WTC11 (cell line): ENCODE measurements at regions not wholly inside any gene's neighbourhood (a gene's known extent, or its start where the extent isn't known, plus 50 kb on each side); places are given as distances from the start of the nearest gene placed in this dataset.

Experiments
- CREB1 ChIP-seq: sonication (generic); formaldehyde crosslinking; IDR thresholded peaks from 2 replicates; pipeline ENCODE4 v1.8.0; 2023; ENCODE audit warnings: mild to moderate bottlenecking, missing genetic modification reagents
- CREM ChIP-seq: sonication (generic); formaldehyde crosslinking; IDR thresholded peaks from 2 replicates; pipeline ENCODE4 v1.8.1; 2022; ENCODE audit warnings: mild to moderate bottlenecking, missing genetic modification reagents, moderate library complexity
- FOXJ3 ChIP-seq: sonication (generic); formaldehyde crosslinking; IDR thresholded peaks from 2 replicates; pipeline ENCODE4 v1.9.0; 2021; ENCODE audit warnings: missing genetic modification reagents, mild to moderate bottlenecking, borderline replicate concordance
- IRF2 ChIP-seq: sonication (generic); formaldehyde crosslinking; IDR thresholded peaks from 2 replicates; pipeline ENCODE4 v1.8.0; 2022; ENCODE audit warnings: low read depth, missing genetic modification reagents, borderline replicate concordance
- RORB ChIP-seq: fragments of 250-450 bp; sonication (Bioruptor Pico); IDR thresholded peaks from 2 replicates; pipeline ENCODE4 v1.9.0; 2021; ENCODE audit warnings: mild to moderate bottlenecking
- TF ChIP-seq, protein P1 (sequence below): fragments of 200-600 bp; IDR thresholded peaks from 2 replicates; pipeline ENCODE4 v1.8.0; 2022; ENCODE audit warnings: antibody characterized with exemption
- TF ChIP-seq, protein P2 (sequence below): sonication (generic); formaldehyde crosslinking; IDR thresholded peaks from 2 replicates; pipeline ENCODE4 v1.8.0; 2023; ENCODE audit warnings: missing genetic modification reagents
- TF ChIP-seq, protein P3 (sequence below): sonication (generic); formaldehyde crosslinking; IDR thresholded peaks from 2 replicates; pipeline ENCODE4 v1.8.1; 2023; ENCODE audit warnings: mild to moderate bottlenecking, missing genetic modification reagents
- TF ChIP-seq, protein P4 (sequence below): sonication (generic); formaldehyde crosslinking; IDR thresholded peaks from 2 replicates; pipeline ENCODE4 v1.8.0; 2023; ENCODE audit warnings: missing genetic modification reagents, mild to moderate bottlenecking, borderline replicate concordance

DNA sequence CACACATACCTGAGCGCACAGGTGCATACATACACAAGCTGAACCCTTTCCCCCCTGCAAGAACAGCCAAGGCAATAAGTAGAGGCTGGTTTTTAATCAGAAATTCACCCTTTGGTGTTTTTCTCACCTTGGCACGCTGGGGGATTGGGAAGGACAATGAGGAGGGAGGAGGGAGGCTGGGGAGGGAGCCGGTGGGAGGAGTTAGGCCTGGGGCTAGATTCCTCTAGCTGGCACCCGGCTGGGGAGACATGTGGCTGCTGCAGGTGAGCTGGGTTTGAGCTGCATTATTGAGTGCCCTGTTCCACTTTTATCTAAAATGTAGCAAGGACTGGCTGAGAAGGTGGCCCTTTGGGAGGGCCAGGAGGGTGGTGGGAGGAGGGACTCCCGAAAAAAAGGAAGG, 97.8 kb upstream of the CSF3R start:
- TF ChIP-seq, protein P1, sequence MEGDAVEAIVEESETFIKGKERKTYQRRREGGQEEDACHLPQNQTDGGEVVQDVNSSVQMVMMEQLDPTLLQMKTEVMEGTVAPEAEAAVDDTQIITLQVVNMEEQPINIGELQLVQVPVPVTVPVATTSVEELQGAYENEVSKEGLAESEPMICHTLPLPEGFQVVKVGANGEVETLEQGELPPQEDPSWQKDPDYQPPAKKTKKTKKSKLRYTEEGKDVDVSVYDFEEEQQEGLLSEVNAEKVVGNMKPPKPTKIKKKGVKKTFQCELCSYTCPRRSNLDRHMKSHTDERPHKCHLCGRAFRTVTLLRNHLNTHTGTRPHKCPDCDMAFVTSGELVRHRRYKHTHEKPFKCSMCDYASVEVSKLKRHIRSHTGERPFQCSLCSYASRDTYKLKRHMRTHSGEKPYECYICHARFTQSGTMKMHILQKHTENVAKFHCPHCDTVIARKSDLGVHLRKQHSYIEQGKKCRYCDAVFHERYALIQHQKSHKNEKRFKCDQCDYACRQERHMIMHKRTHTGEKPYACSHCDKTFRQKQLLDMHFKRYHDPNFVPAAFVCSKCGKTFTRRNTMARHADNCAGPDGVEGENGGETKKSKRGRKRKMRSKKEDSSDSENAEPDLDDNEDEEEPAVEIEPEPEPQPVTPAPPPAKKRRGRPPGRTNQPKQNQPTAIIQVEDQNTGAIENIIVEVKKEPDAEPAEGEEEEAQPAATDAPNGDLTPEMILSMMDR: no peak
- TF ChIP-seq CREM (no peak), IRF2 (CRISPR knock-in tag) (no peak), FOXJ3 (CRISPR knock-in tag) (no peak), CREB1 (CRISPR knock-in tag) (no peak), RORB (CRISPR knock-in tag) (no peak)
- TF ChIP-seq, protein P2, sequence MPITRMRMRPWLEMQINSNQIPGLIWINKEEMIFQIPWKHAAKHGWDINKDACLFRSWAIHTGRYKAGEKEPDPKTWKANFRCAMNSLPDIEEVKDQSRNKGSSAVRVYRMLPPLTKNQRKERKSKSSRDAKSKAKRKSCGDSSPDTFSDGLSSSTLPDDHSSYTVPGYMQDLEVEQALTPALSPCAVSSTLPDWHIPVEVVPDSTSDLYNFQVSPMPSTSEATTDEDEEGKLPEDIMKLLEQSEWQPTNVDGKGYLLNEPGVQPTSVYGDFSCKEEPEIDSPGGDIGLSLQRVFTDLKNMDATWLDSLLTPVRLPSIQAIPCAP: no peak
- TF ChIP-seq, protein P3, sequence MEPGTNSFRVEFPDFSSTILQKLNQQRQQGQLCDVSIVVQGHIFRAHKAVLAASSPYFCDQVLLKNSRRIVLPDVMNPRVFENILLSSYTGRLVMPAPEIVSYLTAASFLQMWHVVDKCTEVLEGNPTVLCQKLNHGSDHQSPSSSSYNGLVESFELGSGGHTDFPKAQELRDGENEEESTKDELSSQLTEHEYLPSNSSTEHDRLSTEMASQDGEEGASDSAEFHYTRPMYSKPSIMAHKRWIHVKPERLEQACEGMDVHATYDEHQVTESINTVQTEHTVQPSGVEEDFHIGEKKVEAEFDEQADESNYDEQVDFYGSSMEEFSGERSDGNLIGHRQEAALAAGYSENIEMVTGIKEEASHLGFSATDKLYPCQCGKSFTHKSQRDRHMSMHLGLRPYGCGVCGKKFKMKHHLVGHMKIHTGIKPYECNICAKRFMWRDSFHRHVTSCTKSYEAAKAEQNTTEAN (CRISPR knock-in tag): no peak
- TF ChIP-seq, protein P4, sequence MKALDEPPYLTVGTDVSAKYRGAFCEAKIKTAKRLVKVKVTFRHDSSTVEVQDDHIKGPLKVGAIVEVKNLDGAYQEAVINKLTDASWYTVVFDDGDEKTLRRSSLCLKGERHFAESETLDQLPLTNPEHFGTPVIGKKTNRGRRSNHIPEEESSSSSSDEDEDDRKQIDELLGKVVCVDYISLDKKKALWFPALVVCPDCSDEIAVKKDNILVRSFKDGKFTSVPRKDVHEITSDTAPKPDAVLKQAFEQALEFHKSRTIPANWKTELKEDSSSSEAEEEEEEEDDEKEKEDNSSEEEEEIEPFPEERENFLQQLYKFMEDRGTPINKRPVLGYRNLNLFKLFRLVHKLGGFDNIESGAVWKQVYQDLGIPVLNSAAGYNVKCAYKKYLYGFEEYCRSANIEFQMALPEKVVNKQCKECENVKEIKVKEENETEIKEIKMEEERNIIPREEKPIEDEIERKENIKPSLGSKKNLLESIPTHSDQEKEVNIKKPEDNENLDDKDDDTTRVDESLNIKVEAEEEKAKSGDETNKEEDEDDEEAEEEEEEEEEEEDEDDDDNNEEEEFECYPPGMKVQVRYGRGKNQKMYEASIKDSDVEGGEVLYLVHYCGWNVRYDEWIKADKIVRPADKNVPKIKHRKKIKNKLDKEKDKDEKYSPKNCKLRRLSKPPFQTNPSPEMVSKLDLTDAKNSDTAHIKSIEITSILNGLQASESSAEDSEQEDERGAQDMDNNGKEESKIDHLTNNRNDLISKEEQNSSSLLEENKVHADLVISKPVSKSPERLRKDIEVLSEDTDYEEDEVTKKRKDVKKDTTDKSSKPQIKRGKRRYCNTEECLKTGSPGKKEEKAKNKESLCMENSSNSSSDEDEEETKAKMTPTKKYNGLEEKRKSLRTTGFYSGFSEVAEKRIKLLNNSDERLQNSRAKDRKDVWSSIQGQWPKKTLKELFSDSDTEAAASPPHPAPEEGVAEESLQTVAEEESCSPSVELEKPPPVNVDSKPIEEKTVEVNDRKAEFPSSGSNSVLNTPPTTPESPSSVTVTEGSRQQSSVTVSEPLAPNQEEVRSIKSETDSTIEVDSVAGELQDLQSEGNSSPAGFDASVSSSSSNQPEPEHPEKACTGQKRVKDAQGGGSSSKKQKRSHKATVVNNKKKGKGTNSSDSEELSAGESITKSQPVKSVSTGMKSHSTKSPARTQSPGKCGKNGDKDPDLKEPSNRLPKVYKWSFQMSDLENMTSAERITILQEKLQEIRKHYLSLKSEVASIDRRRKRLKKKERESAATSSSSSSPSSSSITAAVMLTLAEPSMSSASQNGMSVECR (CRISPR knock-in tag): no peak
